ENCODE measurements at regions not wholly inside any gene's neighbourhood (a gene's known extent, or its start where the extent isn't known, plus 50 kb on each side); places are given as distances from the start of the nearest gene placed in this dataset.

GRCh38 chr13:59326717-59327116 lies 837.0 kb downstream of the DIAPH3 start:
- no peak for ATAC-seq

GRCh38 chr13:59330764-59331163 lies 833.0 kb downstream of the DIAPH3 start:
- no peak for ATAC-seq

GRCh38 chr13:59332966-59333365 lies 830.8 kb downstream of the DIAPH3 start:
- no peak for ATAC-seq

- ATAC-seq: no peak
These were observed 826.7 kb downstream of the DIAPH3 start for GRCh38 chr13:59337070-59337469.

- no peak for ATAC-seq
These were observed 823.6 kb downstream of the DIAPH3 start for GRCh38 chr13:59340151-59340550.

GRCh38 chr13:59340581-59340980 lies 823.1 kb downstream of the DIAPH3 start:
- no peak for ATAC-seq

- no peak for ATAC-seq
These were observed 821.3 kb downstream of the DIAPH3 start for GRCh38 chr13:59342400-59342799.

- ATAC-seq: no peak
These were observed 820.6 kb downstream of the DIAPH3 start for GRCh38 chr13:59343132-59343531.

- ATAC-seq: no peak
These were observed 819.5 kb downstream of the DIAPH3 start for GRCh38 chr13:59343993-59344822.

GRCh38 chr13:59345311-59345710 lies 818.4 kb downstream of the DIAPH3 start:
- ATAC-seq: no peak

GRCh38 chr13:59346999-59347723 lies 816.6 kb downstream of the DIAPH3 start:
- ATAC-seq: no peak

GRCh38 chr13:59348617-59349016 lies 815.1 kb downstream of the DIAPH3 start:
- no peak for ATAC-seq

GRCh38 chr13:59352600-59352999 lies 811.1 kb downstream of the DIAPH3 start:
- no peak for ATAC-seq

- ATAC-seq: no peak
These were observed 808.9 kb downstream of the DIAPH3 start for GRCh38 chr13:59354665-59355369.

- peak; percentile 22 for ATAC-seq
These were observed 807.1 kb downstream of the DIAPH3 start for GRCh38 chr13:59356607-59357006.

- no peak for ATAC-seq
These were observed 805.7 kb downstream of the DIAPH3 start for GRCh38 chr13:59358014-59358413.

- no peak for ATAC-seq
These were observed 803.6 kb downstream of the DIAPH3 start for GRCh38 chr13:59360108-59360507.

GRCh38 chr13:59360916-59361315 lies 802.8 kb downstream of the DIAPH3 start:
- ATAC-seq: no peak

GRCh38 chr13:59363313-59363712 lies 800.4 kb downstream of the DIAPH3 start:
- no peak for ATAC-seq

- ATAC-seq: no peak
These were observed 799.8 kb downstream of the DIAPH3 start for GRCh38 chr13:59363947-59364346.

GRCh38 chr13:59364641-59365085 lies 799.1 kb downstream of the DIAPH3 start:
- ATAC-seq: no peak

GRCh38 chr13:59367467-59367866 lies 796.3 kb downstream of the DIAPH3 start:
- no peak for ATAC-seq

- ATAC-seq: no peak
These were observed 795.8 kb downstream of the DIAPH3 start for GRCh38 chr13:59367904-59368303.
